Mammary epithelial cell (primary cell): ENCODE measurements at regions not wholly inside any gene's neighbourhood (a gene's known extent, or its start where the extent isn't known, plus 50 kb on each side); places are given as distances from the start of the nearest gene placed in this dataset.

Source experiments
- CTCF ChIP-seq, 2 donors: IDR thresholded peaks in 1 of 2; conservative IDR thresholded peaks in 1 of 2; 2 replicates each; pipeline ENCODE4 v1.5.1; 2011 to 2012; ENCODE audit warnings: inconsistent platforms in 2 of 2, low read length in 2 of 2, mild to moderate bottlenecking in 2 of 2, control low read depth in 1 of 2, low read depth in 1 of 2; ENCODE audit not compliant: insufficient read depth in 1 of 2; ENCODE audit errors: extremely low read depth in 1 of 2
- EZH2 ChIP-seq: IDR thresholded peaks from 2 replicates; pipeline ENCODE4 v1.6.1; 2012; ENCODE audit warnings: low read length, inconsistent platforms, borderline replicate concordance

- TF ChIP-seq CTCF (conservative IDR thresholded peaks at IDR 0.05 in 1 of 2, IDR thresholded peaks at IDR 0.05 in 1 of 2; ENCODE audit: extremely low read depth in 1 of 2, insufficient read depth in 1 of 2, low read depth in 1 of 2, low read length in 2 of 2), result no peak
- TF ChIP-seq EZH2, result no peak
Measured at GRCh38 chr15:69982037-69982436, 115.7 kb downstream of the TLE3 start.
